GM19372 (cell line): ENCODE measurements at regions not wholly inside any gene's neighbourhood (a gene's known extent, or its start where the extent isn't known, plus 50 kb on each side); places are given as distances from the start of the nearest gene placed in this dataset.
"Not testable (repeated sequence)": the region's sequence is repeated elsewhere in the genome, so short reads cannot be mapped to it uniquely, and the experiment has no call there.

Source experiments
- ATAC-seq: cut with Tn5 transposase; IDR thresholded peaks from one replicate; pipeline ENCODE4 v1.9.1; 2021; ENCODE audit warnings: mild to moderate bottlenecking, low read depth, moderate library complexity; ENCODE audit not compliant: unreplicated experiment

DNA sequence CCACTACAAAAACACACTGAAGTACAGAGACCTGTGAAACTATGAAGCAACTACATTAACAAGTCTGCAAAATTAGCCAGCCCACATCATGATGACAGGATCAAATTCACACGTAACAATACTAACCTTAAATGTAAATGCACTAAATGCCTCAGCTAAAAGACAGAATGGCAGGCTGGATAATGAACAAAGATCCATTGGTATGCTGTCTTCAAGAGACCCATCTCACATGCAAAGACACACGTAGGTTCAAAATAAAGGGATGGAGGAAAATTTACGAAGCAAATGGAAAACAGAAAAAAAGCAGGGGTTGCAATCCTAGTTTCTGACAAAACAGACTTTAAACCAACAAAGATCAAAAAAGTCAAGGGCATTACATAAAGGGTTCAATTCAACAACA, 120.1 kb upstream of the OSTN start:
- not testable (repeated sequence) for ATAC-seq

- ATAC-seq, result no peak
Measured at GRCh38 chr3:191076903-191077552, 122.0 kb upstream of the OSTN start.

DNA sequence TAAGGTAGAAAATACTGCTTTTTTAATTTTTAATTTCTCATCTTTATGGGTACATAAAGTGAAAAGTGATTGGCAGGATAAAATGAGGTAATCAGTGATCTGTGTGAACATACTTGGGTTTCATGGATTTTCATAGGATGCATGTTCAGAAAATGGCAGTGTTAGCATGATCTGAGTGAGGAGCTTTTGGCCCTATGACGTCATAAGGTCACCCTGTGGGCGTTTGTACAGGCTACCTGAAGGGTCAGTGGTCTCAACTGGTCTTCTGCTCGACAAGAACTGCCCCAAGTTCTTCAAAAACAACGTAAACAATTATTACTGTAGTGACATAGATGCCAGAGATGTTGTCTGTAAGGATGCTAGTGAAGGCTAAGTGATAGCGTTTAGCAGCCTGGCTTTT, 124.5 kb upstream of the OSTN start:
- ATAC-seq, result no peak

- ATAC-seq, result no peak
Measured at GRCh38 chr3:191070762-191071403, 128.2 kb upstream of the OSTN start.

GRCh38 chr3:191070201-191070600, 128.8 kb upstream of the OSTN start:
- ATAC-seq, result no peak

GRCh38 chr3:191068946-191069813, 129.9 kb upstream of the OSTN start:
- no peak for ATAC-seq

- ATAC-seq, result no peak
Measured at GRCh38 chr3:191066669-191067068, 132.4 kb upstream of the OSTN start.

DNA sequence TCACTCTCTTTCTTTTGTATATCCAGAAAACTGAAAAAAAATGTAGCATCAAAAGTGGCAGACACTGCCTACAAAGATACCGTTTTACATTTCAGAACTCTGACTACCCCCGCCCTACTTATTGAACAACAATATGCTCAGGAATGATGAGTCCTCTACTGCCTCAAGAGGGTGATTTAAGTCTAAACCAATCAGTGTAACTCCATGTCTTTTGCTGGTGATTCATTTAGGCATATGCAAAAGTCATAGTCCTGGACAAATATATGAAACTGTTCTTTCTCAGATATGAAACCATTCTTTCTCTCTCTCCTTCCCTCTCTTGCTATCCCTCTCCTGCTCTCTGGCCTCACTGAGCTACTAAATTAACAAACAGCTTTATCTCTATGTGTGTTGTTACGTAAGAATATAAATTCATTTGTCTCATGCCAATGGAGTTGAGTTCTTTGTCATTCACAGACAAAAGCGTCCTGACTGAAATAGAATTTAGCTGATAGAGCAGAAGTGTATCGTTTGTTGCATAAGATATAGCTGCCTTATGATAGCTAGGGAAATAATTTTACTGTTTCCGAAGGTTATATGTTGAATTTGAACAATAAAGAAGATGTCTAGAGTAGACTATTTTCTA, 133.7 kb upstream of the OSTN start:
- ATAC-seq, result no peak

DNA sequence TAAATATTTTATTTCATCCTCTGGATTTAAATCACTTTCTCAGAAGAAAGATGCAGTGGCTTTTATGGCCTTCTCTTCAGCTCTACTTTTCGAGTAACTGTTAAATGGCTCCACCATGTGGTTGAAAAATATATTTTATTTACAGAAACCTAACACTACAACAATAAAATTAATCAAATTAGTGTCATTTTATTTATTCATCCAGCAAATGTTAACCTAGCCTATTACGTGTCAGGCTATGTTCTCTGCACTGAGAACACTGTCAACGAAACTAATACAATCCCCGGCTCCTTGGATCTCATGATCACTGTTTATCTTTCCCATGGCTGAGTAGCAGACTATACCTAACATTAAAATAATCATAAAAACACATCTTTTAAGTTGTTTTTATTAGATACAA, 148.0 kb upstream of the OSTN start:
- ATAC-seq, result no peak

- no peak for ATAC-seq
Measured at GRCh38 chr3:191047930-191048329, 151.1 kb upstream of the OSTN start.

- no peak for ATAC-seq
Measured at GRCh38 chr3:191030929-191031328, 168.1 kb upstream of the OSTN start.

- ATAC-seq, result no peak
Measured at GRCh38 chr3:191030491-191030890, 168.0 kb upstream of the GMNC start.

DNA sequence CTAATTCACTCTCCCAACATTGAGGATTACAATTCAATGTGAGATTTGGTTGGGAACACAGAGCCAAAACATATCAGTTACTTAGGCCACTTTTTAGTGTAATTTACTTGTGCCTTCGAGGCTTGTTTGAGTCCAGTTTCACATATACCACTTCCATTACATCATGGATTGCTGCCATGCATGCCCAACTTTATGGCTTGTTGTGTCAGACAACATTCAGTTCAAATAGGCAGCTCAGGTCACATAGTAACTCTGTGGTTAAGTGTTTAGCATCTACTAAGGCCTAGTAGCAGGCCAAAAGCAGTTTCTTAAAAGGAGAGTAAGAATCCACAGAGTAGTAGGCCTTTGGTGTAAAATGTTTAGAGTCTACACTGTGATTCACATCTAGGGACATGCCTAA, 164.3 kb upstream of the GMNC start:
- no peak for ATAC-seq

GRCh38 chr3:191020730-191021396, 158.4 kb upstream of the GMNC start:
- no peak for ATAC-seq

- no peak for ATAC-seq
Measured at GRCh38 chr3:191019855-191020254, 157.4 kb upstream of the GMNC start.

GRCh38 chr3:191015960-191016359, 153.5 kb upstream of the GMNC start:
- ATAC-seq, result not testable (repeated sequence)

GRCh38 chr3:191008074-191008473, 145.6 kb upstream of the GMNC start:
- ATAC-seq, result no peak

DNA sequence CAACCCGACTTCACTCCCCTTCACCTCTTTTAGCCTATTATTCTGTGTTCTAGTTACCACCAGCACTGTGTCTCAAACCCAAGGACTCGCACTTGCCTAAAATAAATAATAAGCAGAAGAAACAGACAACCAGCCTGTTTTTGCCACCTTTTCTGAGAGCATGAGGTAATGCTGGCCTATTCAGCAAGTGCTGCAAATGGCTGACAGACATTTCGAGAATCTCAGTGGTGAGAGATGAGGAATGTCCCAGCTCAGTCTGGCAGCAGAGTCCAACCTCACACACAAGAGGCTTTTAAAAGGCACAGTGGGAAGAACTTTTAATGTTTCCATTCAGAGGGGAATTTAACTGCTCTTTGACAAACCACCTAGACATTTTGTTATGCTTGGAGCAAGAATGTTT, 143.3 kb upstream of the GMNC start:
- ATAC-seq, result no peak

DNA sequence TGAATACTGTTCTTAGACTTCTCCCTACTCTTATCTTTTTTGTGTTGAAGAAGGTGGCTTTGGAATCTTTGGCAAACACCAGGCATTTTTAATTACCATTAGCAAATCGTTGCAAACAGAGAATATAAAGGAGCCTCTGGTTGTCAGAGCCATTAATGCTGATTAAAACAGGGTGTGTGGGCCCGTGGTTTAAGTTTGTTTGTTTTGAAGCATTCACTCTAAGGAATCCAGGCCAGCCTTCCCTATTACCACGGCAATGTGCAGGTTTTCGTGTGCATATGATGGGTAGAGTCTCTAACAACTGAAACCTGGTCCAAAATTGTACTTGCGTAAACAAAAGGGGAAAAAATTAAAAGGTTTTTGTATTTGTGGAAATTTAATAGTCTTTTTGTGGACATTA, 141.2 kb upstream of the GMNC start:
- no peak for ATAC-seq

DNA sequence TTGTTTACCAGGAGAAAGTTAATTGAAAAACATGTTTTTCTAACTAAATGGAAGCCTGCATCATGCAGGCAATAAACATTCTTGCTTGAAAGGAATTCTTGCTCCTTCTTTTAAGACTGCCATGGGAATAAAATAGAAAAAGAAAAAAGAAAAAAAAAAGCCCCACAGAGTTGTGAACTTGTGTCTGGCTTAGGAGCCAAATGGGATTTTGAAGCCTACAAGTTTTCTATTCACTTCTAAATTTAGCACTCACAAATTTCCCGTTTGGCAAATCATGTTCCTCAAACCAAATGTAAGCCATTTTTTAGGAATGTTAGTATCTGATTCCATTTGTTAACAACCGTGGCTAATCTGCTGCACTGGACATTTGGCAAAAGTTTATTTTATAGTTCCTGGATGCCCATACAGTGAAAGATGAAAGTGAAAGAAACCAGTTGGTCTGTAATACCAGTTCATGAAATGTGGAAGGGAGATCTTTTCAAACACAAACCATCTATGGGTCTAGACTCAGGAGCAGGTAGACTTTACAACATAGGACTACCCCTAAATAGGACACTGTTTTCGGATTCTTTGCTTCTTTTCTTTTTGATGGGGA, 133.8 kb upstream of the GMNC start:
- no peak for ATAC-seq
